ENCODE measurements at regions not wholly inside any gene's neighbourhood (a gene's known extent, or its start where the extent isn't known, plus 50 kb on each side); places are given as distances from the start of the nearest gene placed in this dataset.

DNA sequence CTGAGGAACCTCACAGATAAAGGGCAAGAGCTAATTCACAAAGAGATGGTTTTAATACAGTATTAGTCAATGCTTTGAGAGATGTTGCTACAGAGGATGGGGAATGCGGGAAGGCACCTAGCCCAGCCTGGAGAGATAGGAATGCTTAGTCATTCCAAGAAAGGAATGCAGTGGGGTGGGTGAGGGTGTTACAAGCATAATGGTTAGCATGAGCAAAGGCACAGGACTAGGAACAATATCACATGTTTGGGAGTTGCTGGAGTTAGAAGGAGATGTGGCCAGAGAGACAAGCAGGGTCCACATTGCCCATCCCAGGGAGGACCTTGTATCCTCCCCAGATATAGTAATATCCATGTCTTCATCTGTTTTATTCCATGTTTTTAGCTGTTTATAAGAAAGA is 107.0 kb upstream of the OGFRL1 start:
- no peak overlapping the region for H3K27ac ChIP-seq (ENCODE audit: low read depth, low read length)

GRCh38 chr6:71187141-71187540 is 101.5 kb upstream of the OGFRL1 start:
- no peak overlapping the region for H3K4me3 ChIP-seq (ENCODE audit: insufficient read depth, low read length)
- H3K79me2 ChIP-seq (ENCODE audit: insufficient read depth, low read length), result no peaks in the 10 kb centered on the region
- TF ChIP-seq, protein P1, sequence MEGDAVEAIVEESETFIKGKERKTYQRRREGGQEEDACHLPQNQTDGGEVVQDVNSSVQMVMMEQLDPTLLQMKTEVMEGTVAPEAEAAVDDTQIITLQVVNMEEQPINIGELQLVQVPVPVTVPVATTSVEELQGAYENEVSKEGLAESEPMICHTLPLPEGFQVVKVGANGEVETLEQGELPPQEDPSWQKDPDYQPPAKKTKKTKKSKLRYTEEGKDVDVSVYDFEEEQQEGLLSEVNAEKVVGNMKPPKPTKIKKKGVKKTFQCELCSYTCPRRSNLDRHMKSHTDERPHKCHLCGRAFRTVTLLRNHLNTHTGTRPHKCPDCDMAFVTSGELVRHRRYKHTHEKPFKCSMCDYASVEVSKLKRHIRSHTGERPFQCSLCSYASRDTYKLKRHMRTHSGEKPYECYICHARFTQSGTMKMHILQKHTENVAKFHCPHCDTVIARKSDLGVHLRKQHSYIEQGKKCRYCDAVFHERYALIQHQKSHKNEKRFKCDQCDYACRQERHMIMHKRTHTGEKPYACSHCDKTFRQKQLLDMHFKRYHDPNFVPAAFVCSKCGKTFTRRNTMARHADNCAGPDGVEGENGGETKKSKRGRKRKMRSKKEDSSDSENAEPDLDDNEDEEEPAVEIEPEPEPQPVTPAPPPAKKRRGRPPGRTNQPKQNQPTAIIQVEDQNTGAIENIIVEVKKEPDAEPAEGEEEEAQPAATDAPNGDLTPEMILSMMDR (IDR thresholded peaks at IDR 0.05; ENCODE audit: extremely low read depth, low read depth, low read length), result no peak
- no peaks in the 10 kb centered on the region for H4K20me1 ChIP-seq (ENCODE audit: insufficient read depth, low read length)
- H3K9me3 ChIP-seq (ENCODE audit: low read depth, low read length), result no peaks in the 10 kb centered on the region
- no peaks in the 10 kb centered on the region for H3K4me1 ChIP-seq (ENCODE audit: insufficient read depth, low read length)
- H3K4me2 ChIP-seq (ENCODE audit: insufficient read depth, low read length), result no peak overlapping the region
- no peaks in the 10 kb centered on the region for H3K36me3 ChIP-seq (ENCODE audit: insufficient read depth, low read length)
- H3K27ac ChIP-seq (ENCODE audit: low read depth, low read length), result no peak overlapping the region
- no peak overlapping the region for H2AFZ ChIP-seq (ENCODE audit: low read length)
- DNase-seq (ENCODE audit: insufficient read length, low spot score, missing footprints), result no peak
- H3K27me3 ChIP-seq (ENCODE audit: insufficient read depth, low read length), result no peaks in the 10 kb centered on the region

More for the DNA sequence above, 107.0 kb upstream of the OGFRL1 start:
- H3K27me3 ChIP-seq (ENCODE audit: insufficient read depth, low read length), result no peaks in the 10 kb centered on the region
- peak; percentile 45 for DNase-seq (ENCODE audit: insufficient read length, low spot score, missing footprints)
- H3K9me3 ChIP-seq (ENCODE audit: low read depth, low read length), result no peaks in the 10 kb centered on the region
- H4K20me1 ChIP-seq (ENCODE audit: insufficient read depth, low read length), result no peaks in the 10 kb centered on the region
- H3K4me2 ChIP-seq (ENCODE audit: insufficient read depth, low read length), result no peak overlapping the region
- TF ChIP-seq, protein P1 (IDR thresholded peaks at IDR 0.05; ENCODE audit: extremely low read depth, low read depth, low read length), result no peak
- H3K4me1 ChIP-seq (ENCODE audit: insufficient read depth, low read length), result peaks cover 13% of the 10 kb centered on the region
- H3K36me3 ChIP-seq (ENCODE audit: insufficient read depth, low read length), result no peaks in the 10 kb centered on the region
- H2AFZ ChIP-seq (ENCODE audit: low read length), result no peak overlapping the region
- H3K4me3 ChIP-seq (ENCODE audit: insufficient read depth, low read length), result no peak overlapping the region
- H3K79me2 ChIP-seq (ENCODE audit: insufficient read depth, low read length), result no peaks in the 10 kb centered on the region

- H3K4me1 ChIP-seq (ENCODE audit: insufficient read depth, low read length), result peaks cover 12% of the 10 kb centered on the region
- TF ChIP-seq, protein P1 (IDR thresholded peaks at IDR 0.05; ENCODE audit: extremely low read depth, low read depth, low read length), result peak; percentile 51
- H3K27ac ChIP-seq (ENCODE audit: low read depth, low read length), result no peak overlapping the region
Measured at GRCh38 chr6:71190809-71191208, 97.8 kb upstream of the OGFRL1 start.

GRCh38 chr6:71194724-71195123 is 93.9 kb upstream of the OGFRL1 start:
- Histone ChIP-seq H3K36me3 (ENCODE audit: insufficient read depth, low read length) (no peaks in the 10 kb centered on the region), H3K4me2 (ENCODE audit: insufficient read depth, low read length) (peak overlapping the region; percentile 18), H3K27ac (ENCODE audit: low read depth, low read length) (no peak overlapping the region), H4K20me1 (ENCODE audit: insufficient read depth, low read length) (no peaks in the 10 kb centered on the region), H2AFZ (ENCODE audit: low read length) (no peak overlapping the region), H3K27me3 (ENCODE audit: insufficient read depth, low read length) (no peaks in the 10 kb centered on the region), H3K4me1 (ENCODE audit: insufficient read depth, low read length) (peaks cover 28% of the 10 kb centered on the region), H3K9me3 (ENCODE audit: low read depth, low read length) (no peaks in the 10 kb centered on the region), H3K4me3 (ENCODE audit: insufficient read depth, low read length) (no peak overlapping the region), H3K79me2 (ENCODE audit: insufficient read depth, low read length) (no peaks in the 10 kb centered on the region)
- DNase-seq (ENCODE audit: insufficient read length, low spot score, missing footprints), result no peak
- TF ChIP-seq, protein P1 (IDR thresholded peaks at IDR 0.05; ENCODE audit: extremely low read depth, low read depth, low read length), result no peak

More at GRCh38 chr6:71190809-71191208, 97.8 kb upstream of the OGFRL1 start:
- no peaks in the 10 kb centered on the region for H3K36me3 ChIP-seq (ENCODE audit: insufficient read depth, low read length)
- no peak overlapping the region for H3K4me3 ChIP-seq (ENCODE audit: insufficient read depth, low read length)
- H3K27me3 ChIP-seq (ENCODE audit: insufficient read depth, low read length), result no peaks in the 10 kb centered on the region
- peak overlapping the region; percentile 8 for H2AFZ ChIP-seq (ENCODE audit: low read length)
- DNase-seq (ENCODE audit: insufficient read length, low spot score, missing footprints), result no peak
- no peaks in the 10 kb centered on the region for H3K79me2 ChIP-seq (ENCODE audit: insufficient read depth, low read length)
- no peaks in the 10 kb centered on the region for H3K9me3 ChIP-seq (ENCODE audit: low read depth, low read length)
- peak overlapping the region; percentile 5 for H3K4me2 ChIP-seq (ENCODE audit: insufficient read depth, low read length)
- H4K20me1 ChIP-seq (ENCODE audit: insufficient read depth, low read length), result no peaks in the 10 kb centered on the region
